ENCODE measurements at regions not wholly inside any gene's neighbourhood (a gene's known extent, or its start where the extent isn't known, plus 50 kb on each side); places are given as distances from the start of the nearest gene placed in this dataset.

DNA sequence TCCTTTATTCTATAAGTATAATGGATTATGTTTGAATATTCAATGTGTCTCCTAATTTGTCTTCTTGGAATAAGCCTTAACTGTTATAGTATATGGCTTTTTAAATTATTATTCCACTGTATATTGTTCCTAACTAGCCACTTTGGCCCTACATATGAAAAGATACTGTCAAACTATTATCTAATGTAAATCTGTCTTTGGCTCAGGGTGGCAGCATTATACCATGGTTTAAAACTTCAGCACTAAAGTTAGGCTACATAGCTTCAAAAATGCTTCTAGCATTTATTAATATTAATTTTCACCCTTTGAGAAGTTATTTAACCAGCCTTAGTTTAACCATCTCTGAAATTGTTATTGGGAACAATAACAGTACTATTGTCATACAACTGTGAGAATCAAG lies 543.1 kb upstream of the MBL2 start:
- H3K27me3 Mint-ChIP-seq (ENCODE audit: insufficient read depth) = no peaks in the 10 kb centered on the region
- peaks cover 5% of the 10 kb centered on the region; the same call in 1 of the 2 replicates for H3K9me3 Mint-ChIP-seq
- no peak for DNase-seq
- H3K4me1 Mint-ChIP-seq (ENCODE audit: low read depth) = no peaks in the 10 kb centered on the region
- H3K4me3 Mint-ChIP-seq = no peak overlapping the region
- TF ChIP-seq, protein P1, sequence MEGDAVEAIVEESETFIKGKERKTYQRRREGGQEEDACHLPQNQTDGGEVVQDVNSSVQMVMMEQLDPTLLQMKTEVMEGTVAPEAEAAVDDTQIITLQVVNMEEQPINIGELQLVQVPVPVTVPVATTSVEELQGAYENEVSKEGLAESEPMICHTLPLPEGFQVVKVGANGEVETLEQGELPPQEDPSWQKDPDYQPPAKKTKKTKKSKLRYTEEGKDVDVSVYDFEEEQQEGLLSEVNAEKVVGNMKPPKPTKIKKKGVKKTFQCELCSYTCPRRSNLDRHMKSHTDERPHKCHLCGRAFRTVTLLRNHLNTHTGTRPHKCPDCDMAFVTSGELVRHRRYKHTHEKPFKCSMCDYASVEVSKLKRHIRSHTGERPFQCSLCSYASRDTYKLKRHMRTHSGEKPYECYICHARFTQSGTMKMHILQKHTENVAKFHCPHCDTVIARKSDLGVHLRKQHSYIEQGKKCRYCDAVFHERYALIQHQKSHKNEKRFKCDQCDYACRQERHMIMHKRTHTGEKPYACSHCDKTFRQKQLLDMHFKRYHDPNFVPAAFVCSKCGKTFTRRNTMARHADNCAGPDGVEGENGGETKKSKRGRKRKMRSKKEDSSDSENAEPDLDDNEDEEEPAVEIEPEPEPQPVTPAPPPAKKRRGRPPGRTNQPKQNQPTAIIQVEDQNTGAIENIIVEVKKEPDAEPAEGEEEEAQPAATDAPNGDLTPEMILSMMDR (IDR thresholded peaks at IDR 0.05) = no peak
- no peak overlapping the region for H3K27ac Mint-ChIP-seq
- H3K36me3 Mint-ChIP-seq (ENCODE audit: low read depth) = no peaks in the 10 kb centered on the region

DNA sequence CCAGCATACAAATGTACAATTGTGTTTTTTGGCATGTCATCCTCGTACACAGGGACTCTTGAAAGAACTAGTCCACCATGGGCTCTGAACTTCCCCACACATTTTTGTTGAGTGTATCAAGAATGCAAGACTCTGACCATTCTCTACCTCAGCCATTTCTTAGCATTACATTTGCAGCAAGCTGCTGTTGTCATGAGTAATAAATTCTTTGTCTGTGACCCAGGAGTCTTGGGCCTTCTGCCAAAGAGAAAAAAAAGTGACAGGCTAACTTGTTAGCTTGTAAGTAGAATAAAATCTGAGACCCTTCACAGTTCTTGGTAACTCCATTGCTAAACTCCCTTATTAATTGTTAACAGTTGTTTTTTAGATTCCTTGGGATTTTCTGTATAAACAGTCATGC lies 542.3 kb upstream of the MBL2 start:
- no peak overlapping the region for H3K27ac Mint-ChIP-seq
- no peaks in the 10 kb centered on the region for H3K27me3 Mint-ChIP-seq (ENCODE audit: insufficient read depth)
- TF ChIP-seq, protein P1 (IDR thresholded peaks at IDR 0.05) = no peak

DNA sequence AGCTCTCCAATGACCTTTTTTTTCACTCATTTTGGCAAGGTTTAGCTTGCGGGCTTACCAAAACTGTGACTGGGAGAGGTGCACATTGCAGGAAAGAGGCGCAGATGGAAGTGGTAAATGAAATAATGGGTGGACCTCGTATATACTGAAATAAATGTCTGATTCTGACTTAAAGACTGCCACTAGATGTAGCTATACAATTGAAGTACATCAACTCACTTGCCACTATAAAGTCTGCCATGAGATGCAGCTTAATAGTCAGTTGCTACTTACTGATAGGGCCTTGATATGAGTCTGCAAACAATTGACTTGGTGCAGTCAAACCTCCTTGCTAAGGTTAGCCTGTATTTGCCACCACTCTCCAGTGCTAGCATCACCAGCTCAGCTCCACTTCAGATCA lies 525.9 kb upstream of the MBL2 start:
- H3K4me3 Mint-ChIP-seq = no peak overlapping the region
- no peaks in the 10 kb centered on the region for H3K27me3 Mint-ChIP-seq (ENCODE audit: insufficient read depth)
- TF ChIP-seq, protein P1 (IDR thresholded peaks at IDR 0.05) = no peak
- no peaks in the 10 kb centered on the region for H3K36me3 Mint-ChIP-seq (ENCODE audit: low read depth)
- H3K9me3 Mint-ChIP-seq = peaks cover 16% of the 10 kb centered on the region
- no peaks in the 10 kb centered on the region for H3K4me1 Mint-ChIP-seq (ENCODE audit: low read depth)
- no peak for DNase-seq
- no peak overlapping the region for H3K27ac Mint-ChIP-seq

More for the DNA sequence above, 542.3 kb upstream of the MBL2 start:
- H3K4me3 Mint-ChIP-seq = no peak overlapping the region
- no peaks in the 10 kb centered on the region for H3K4me1 Mint-ChIP-seq (ENCODE audit: low read depth)
- H3K9me3 Mint-ChIP-seq = peaks cover 5% of the 10 kb centered on the region; the same call in 1 of the 2 replicates
- H3K36me3 Mint-ChIP-seq (ENCODE audit: low read depth) = no peaks in the 10 kb centered on the region
- peak; percentile 65 for DNase-seq

DNA sequence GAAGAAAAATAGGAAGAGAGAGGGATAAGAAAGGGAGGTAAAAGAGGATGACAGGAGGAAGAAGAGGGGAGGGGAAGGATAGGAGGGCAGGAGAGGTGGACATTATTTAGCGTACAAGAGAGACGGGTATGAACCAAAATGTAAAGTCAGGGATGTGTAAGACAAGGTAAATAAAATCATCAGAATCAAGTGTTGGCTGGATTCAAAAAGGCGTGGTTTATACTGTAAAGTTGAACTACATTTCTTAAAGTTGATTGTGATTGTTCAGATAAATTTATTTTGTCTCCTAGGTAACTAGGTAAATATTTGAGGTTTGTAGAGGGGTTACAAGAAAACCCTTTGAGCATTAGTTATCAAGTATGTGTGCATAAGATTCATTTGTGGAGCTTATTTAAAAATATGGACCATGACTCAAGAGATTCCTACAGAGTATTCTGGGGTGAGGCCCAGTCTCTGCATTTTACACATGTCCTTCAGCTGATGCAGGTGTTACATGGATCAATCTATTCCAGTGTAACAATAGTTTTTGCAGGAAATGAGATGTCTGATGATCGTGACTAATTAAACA lies 512.1 kb upstream of the MBL2 start:
- TF ChIP-seq, protein P1 (IDR thresholded peaks at IDR 0.05) = no peak
- Mint-ChIP-seq H3K4me3 (no peak overlapping the region), H3K9me3 (peaks cover 11% of the 10 kb centered on the region), H3K4me1 (ENCODE audit: low read depth) (no peaks in the 10 kb centered on the region), H3K36me3 (ENCODE audit: low read depth) (no peaks in the 10 kb centered on the region), H3K27ac (no peak overlapping the region), H3K27me3 (ENCODE audit: insufficient read depth) (no peaks in the 10 kb centered on the region; the same call in none of the 2 replicates)
- no peak for DNase-seq

DNA sequence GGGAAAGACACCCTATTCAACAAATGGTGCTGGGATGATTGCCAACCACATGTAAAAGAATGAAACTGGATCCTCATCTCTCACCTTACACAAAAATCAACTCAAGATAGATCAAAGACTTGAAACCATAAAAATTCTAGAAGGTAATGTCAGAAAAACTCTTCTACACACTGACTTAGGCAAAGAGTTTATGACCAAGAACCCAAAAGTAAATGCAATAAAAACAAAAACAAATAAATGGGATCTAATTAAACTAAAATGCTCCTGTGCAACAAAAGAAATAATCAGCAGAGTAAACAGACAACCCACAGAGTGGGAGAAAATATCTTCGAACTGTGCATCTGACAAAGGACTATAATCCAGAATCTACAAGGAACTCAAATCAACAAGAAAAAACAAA lies 504.2 kb upstream of the MBL2 start:
- TF ChIP-seq, protein P1 (IDR thresholded peaks at IDR 0.05) = no peak
- Mint-ChIP-seq H3K9me3 (peaks cover 54% of the 10 kb centered on the region), H3K36me3 (ENCODE audit: low read depth) (no peaks in the 10 kb centered on the region), H3K4me3 (no peak overlapping the region), H3K4me1 (ENCODE audit: low read depth) (no peaks in the 10 kb centered on the region), H3K27ac (no peak overlapping the region), H3K27me3 (ENCODE audit: insufficient read depth) (no peaks in the 10 kb centered on the region; the same call in none of the 2 replicates)
- no peak for DNase-seq

Data from HFFc6 (cell line).